ENCODE measurements at regions not wholly inside any gene's neighbourhood (a gene's known extent, or its start where the extent isn't known, plus 50 kb on each side); places are given as distances from the start of the nearest gene placed in this dataset.

GRCh38 chr17:72068643-72069042 lies 52.2 kb upstream of the SOX9 start:
- Histone ChIP-seq H3K9me3 (ENCODE audit: insufficient read depth, low read depth, low read length) (no peaks in the 10 kb centered on the region), H3K4me3 (ENCODE audit: low read length) (no peak overlapping the region), H3K36me3 (ENCODE audit: insufficient read depth, low read depth, low read length) (no peaks in the 10 kb centered on the region), H3K27me3 (ENCODE audit: insufficient read depth, low read length) (no peaks in the 10 kb centered on the region), H3K4me1 (ENCODE audit: insufficient read depth, low read length) (no peaks in the 10 kb centered on the region), H3K27ac (ENCODE audit: low read length) (no peak overlapping the region), H3K9ac (ENCODE audit: low read depth, low read length) (no peak overlapping the region)

- H3K36me3 ChIP-seq (ENCODE audit: insufficient read depth, low read depth, low read length), result no peaks in the 10 kb centered on the region
- no peak overlapping the region for H3K9ac ChIP-seq (ENCODE audit: low read depth, low read length)
- no peaks in the 10 kb centered on the region for H3K4me1 ChIP-seq (ENCODE audit: insufficient read depth, low read length)
- H3K27me3 ChIP-seq (ENCODE audit: insufficient read depth, low read length), result no peaks in the 10 kb centered on the region; the same call in 1 of the 2 replicates
- H3K4me3 ChIP-seq (ENCODE audit: low read length), result no peak overlapping the region
- no peak overlapping the region for H3K27ac ChIP-seq (ENCODE audit: low read length)
- no peaks in the 10 kb centered on the region for H3K9me3 ChIP-seq (ENCODE audit: insufficient read depth, low read depth, low read length)
These were observed 51.1 kb upstream of the SOX9 start for GRCh38 chr17:72069586-72070202.

All from iPS-20b (cell line).